ENCODE measurements at regions not wholly inside any gene's neighbourhood (a gene's known extent, or its start where the extent isn't known, plus 50 kb on each side); places are given as distances from the start of the nearest gene placed in this dataset.
"Not testable (repeated sequence)": the region's sequence is repeated elsewhere in the genome, so short reads cannot be mapped to it uniquely, and the experiment has no call there.

- H3K27ac ChIP-seq = no peak overlapping the region
- no peak for TF ChIP-seq ZFX (IDR thresholded peaks at IDR 0.05)
- no peak for TF ChIP-seq CTCF (conservative IDR thresholded peaks at IDR 0.05)
Observed at GRCh38 chr20:56698749-56699148, 69.6 kb downstream of the TFAP2C start.

- no peak overlapping the region for H3K27ac ChIP-seq
- TF ChIP-seq ZFX (IDR thresholded peaks at IDR 0.05) = no peak
- TF ChIP-seq CTCF (conservative IDR thresholded peaks at IDR 0.05) = no peak
Observed at GRCh38 chr20:56702931-56703840, 74.1 kb downstream of the TFAP2C start.

DNA sequence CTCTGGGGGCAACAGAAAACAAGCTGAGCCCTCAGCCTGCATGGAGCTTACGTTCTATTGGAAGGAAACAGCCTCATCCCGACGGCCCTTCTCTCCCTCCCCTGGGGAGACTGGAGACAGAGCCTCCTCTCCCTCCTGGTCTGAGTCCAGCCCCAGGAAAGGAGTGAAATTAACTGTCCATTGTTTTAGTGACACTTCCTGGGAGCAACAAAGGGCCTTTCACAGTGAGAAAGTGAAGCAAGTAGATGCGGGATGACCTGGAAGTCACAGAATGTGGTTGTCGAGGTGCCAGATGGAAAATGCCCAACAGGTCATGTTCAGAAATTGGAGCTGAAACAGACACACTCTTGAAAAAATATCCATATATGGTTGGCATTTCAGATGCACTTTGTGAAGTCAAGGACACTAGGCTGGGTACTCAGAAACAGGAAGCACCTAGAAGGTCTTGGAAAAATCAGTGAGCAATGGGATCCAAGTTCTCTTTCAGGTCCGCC, 77.8 kb downstream of the TFAP2C start:
- no peak for TF ChIP-seq CTCF (conservative IDR thresholded peaks at IDR 0.05)
- no peak for TF ChIP-seq ZFX (IDR thresholded peaks at IDR 0.05)
- no peak overlapping the region for H3K27ac ChIP-seq

DNA sequence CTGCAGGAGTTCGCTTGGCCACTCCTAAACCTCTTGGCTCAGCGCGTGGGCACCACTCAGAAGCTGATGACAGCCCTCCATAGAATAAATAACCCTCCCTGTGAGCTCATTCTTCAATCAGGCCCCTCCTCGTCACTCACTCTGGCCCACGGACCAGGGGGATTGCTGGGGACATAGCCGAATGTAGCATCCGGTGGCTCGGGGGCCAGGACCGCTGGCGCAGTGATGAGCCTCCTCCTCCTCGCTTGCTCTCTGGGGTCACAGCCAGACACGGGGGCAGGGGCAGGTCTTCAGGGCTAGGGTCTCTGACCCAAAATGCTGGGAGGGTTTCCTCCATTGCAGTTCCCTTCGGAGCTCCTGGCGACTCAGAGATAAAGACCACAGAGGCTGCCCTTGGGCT, 79.9 kb downstream of the TFAP2C start:
- TF ChIP-seq ZFX (IDR thresholded peaks at IDR 0.05) (no peak), CTCF (conservative IDR thresholded peaks at IDR 0.05) (no peak)
- no peak overlapping the region for H3K27ac ChIP-seq

DNA sequence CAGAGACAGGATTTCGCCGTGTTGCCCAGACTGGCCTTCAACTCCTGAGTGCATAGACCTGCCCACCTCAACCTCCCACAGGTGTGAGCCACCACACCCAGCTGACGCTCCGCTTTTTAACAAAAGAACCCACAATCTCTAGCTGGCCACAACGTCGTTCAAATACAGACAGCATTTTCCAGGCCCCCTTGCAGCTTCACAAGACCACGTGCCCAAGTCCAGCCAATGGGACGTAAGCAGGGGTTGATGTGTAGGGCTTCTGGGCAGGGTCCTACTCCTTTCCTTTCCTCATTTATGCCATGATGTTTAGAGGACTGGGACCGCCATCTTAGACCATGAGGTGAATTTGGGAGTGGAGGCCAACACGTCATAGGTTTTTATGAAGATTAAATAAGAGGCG, 81.0 kb downstream of the TFAP2C start:
- TF ChIP-seq ZFX (IDR thresholded peaks at IDR 0.05) = no peak
- TF ChIP-seq CTCF (conservative IDR thresholded peaks at IDR 0.05) = no peak
- H3K27ac ChIP-seq = no peak overlapping the region

DNA sequence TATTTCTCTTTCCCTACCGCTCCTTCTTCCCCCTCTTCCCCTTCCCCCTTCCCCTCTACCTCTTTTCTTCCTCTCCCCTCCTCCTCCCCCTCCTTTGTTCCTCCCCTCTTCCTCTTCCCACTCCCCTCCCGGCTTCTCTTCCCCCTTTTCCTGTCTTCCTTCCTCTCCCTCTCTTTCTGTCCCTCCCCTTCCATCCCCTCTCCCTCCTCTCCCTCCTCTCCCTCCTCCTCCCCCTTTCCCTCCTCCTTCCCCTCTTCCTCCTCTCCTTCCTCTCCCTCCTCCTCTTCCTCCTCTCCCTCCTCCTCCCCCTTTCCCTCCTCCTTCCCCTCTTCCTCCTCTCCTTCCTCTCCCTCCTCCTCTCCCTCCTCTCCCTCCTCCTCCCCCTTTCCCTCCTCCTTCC, 81.5 kb downstream of the TFAP2C start:
- H3K27ac ChIP-seq = not testable (repeated sequence)

- no peak overlapping the region for H3K27ac ChIP-seq
Observed at GRCh38 chr20:56711018-56711417, 81.9 kb downstream of the TFAP2C start.

More at GRCh38 chr20:56711018-56711417, 81.9 kb downstream of the TFAP2C start:
- TF ChIP-seq CTCF (conservative IDR thresholded peaks at IDR 0.05) (no peak), ZFX (IDR thresholded peaks at IDR 0.05) (no peak)
